A549 (cell line): ENCODE measurements at regions not wholly inside any gene's neighbourhood (a gene's known extent, or its start where the extent isn't known, plus 50 kb on each side); places are given as distances from the start of the nearest gene placed in this dataset.

Source experiments
- CHD2 ChIP-seq: fragments of 150-350 bp; IDR thresholded peaks from 2 replicates; pipeline ENCODE4 v1.6.1; 2014; ENCODE audit warnings: low read length; ENCODE audit not compliant: partially characterized antibody
- ELK1 ChIP-seq: fragments of 150-350 bp; IDR thresholded peaks from 2 replicates; pipeline ENCODE4 v1.6.1; 2014; ENCODE audit warnings: low read depth, mild to moderate bottlenecking, low read length
- EP300 ChIP-seq, 2 experiments: fragments of >200 bp; sonication (Bioruptor Twin); formaldehyde crosslinking; IDR thresholded peaks; 2 replicates in 1 of 2; 3 replicates in 1 of 2; pipeline ENCODE4 v1.6.1; 2016 to 2017
- ESRRA ChIP-seq: fragments of 150-350 bp; IDR thresholded peaks from 2 replicates; pipeline ENCODE4 v1.6.1; 2014; ENCODE audit warnings: mild to moderate bottlenecking, low read length, borderline replicate concordance
- HOXA7 ChIP-seq: fragments of 250-450 bp; sonication (Bioruptor Pico); IDR thresholded peaks from 2 replicates; pipeline ENCODE4 v1.5.0; 2020; ENCODE audit warnings: mild to moderate bottlenecking, moderate library complexity
- MAFK ChIP-seq: fragments of 450-650 bp; IDR thresholded peaks from 2 replicates; pipeline ENCODE4 v1.6.1; 2014; ENCODE audit not compliant: partially characterized antibody
- MAX ChIP-seq: IDR thresholded peaks from 2 replicates; pipeline ENCODE4 v1.6.1; 2012
- NR3C1 ChIP-seq: fragments of >200 bp; sonication (Bioruptor Twin); formaldehyde crosslinking; IDR thresholded peaks from 3 replicates; pipeline ENCODE4 v1.6.1; 2017
- POLR2A ChIP-seq: IDR thresholded peaks from 2 replicates; pipeline ENCODE4 v1.6.1; 2012; ENCODE audit warnings: mild to moderate bottlenecking, low read length
- SMC3 ChIP-seq: fragments of >200 bp; sonication (Bioruptor Twin); formaldehyde crosslinking; IDR thresholded peaks from 3 replicates; pipeline ENCODE4 v1.6.1; 2018; ENCODE audit warnings: inconsistent platforms
- ZFP36 ChIP-seq: fragments of 450-650 bp; IDR thresholded peaks from 2 replicates; pipeline ENCODE4 v1.6.1; 2014; ENCODE audit warnings: borderline replicate concordance; ENCODE audit not compliant: partially characterized antibody
- TF ChIP-seq, protein P1 (sequence below): fragments of 450-650 bp; IDR thresholded peaks from 2 replicates; pipeline ENCODE4 v1.6.1; 2014; ENCODE audit warnings: antibody characterized with exemption
- TF ChIP-seq, protein P2 (sequence below): fragments of >200 bp; sonication (Bioruptor Twin); formaldehyde crosslinking; IDR thresholded peaks from 3 replicates; pipeline ENCODE4 v1.5.1; 2016

- TF ChIP-seq NR3C1, result no peak
- no peak for TF ChIP-seq MAX
- TF ChIP-seq, protein P1, sequence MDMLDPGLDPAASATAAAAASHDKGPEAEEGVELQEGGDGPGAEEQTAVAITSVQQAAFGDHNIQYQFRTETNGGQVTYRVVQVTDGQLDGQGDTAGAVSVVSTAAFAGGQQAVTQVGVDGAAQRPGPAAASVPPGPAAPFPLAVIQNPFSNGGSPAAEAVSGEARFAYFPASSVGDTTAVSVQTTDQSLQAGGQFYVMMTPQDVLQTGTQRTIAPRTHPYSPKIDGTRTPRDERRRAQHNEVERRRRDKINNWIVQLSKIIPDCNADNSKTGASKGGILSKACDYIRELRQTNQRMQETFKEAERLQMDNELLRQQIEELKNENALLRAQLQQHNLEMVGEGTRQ, result no peak
- no peak for TF ChIP-seq ZFP36
- TF ChIP-seq ELK1, result no peak
- TF ChIP-seq, protein P2, sequence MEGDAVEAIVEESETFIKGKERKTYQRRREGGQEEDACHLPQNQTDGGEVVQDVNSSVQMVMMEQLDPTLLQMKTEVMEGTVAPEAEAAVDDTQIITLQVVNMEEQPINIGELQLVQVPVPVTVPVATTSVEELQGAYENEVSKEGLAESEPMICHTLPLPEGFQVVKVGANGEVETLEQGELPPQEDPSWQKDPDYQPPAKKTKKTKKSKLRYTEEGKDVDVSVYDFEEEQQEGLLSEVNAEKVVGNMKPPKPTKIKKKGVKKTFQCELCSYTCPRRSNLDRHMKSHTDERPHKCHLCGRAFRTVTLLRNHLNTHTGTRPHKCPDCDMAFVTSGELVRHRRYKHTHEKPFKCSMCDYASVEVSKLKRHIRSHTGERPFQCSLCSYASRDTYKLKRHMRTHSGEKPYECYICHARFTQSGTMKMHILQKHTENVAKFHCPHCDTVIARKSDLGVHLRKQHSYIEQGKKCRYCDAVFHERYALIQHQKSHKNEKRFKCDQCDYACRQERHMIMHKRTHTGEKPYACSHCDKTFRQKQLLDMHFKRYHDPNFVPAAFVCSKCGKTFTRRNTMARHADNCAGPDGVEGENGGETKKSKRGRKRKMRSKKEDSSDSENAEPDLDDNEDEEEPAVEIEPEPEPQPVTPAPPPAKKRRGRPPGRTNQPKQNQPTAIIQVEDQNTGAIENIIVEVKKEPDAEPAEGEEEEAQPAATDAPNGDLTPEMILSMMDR, result no peak
- TF ChIP-seq MAFK, result no peak
- no peak for TF ChIP-seq HOXA7 (CRISPR knock-in tag)
- TF ChIP-seq SMC3, result no peak
- TF ChIP-seq CHD2, result no peak
- TF ChIP-seq ESRRA, result no peak
- TF ChIP-seq EP300 (IDR thresholded peaks at IDR 0.05), result no peak
- no peak for TF ChIP-seq POLR2A
Observed at GRCh38 chr10:28859791-28860190, 182.5 kb downstream of the BAMBI start.
